ENCODE measurements at regions not wholly inside any gene's neighbourhood (a gene's known extent, or its start where the extent isn't known, plus 50 kb on each side); places are given as distances from the start of the nearest gene placed in this dataset.

DNA sequence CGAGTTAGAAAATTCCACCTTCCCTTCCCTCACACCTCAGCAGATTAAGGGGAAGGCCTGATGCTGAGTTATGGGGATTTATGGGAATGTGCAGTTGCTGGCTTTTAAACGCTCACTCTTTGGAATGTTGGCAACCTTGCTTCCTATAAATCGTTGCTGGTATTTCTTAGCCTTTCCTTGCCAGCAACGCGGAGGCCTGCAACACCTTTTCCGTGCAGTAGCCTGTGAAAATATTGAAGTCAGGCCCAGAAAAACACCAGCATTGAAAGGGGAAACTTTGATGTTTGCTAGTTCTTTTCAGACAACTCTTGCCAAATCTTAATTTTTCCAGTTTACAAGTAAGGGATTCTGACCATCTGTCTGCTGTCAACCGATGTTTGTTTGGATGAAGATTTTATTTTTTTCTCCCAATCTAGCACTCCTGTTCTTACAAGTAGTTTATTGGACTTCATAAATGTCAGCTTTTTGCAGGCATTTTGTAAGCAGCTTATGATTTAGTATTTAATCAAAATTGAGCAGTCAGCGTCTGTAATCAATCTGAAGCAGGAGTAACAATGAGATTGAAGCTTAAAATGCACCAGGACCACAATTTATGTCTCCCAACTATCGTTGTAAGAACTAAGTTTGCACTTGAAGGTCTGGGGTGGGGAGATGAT, 251.0 kb downstream of the RPLP1 start:
- no peak for DNase-seq
- Histone ChIP-seq H2BK120ac (ENCODE audit: low read depth, low read length) (no peak overlapping the region), H3K27ac (ENCODE audit: low read length, poor library complexity, severe bottlenecking) (no peak overlapping the region), H2BK12ac (ENCODE audit: low read length in 2 of 2) (no peak overlapping the region), H3K9me3 (ENCODE audit: control insufficient read depth, low read length) (peaks cover 29% of the 10 kb centered on the region), H3K9ac (ENCODE audit: low read length) (no peak overlapping the region), H3K4ac (ENCODE audit: low read depth in 1 of 2, low read length in 2 of 2) (no peak overlapping the region), H3K79me1 (replicated peaks; ENCODE audit: low read length, poor library complexity, severe bottlenecking) (no peaks in the 10 kb centered on the region), H2BK15ac (ENCODE audit: low read depth, poor library complexity, severe bottlenecking) (no peak overlapping the region), H3K27me3 (ENCODE audit: control insufficient read depth in 1 of 2, insufficient read depth in 1 of 2, low read length in 2 of 2) (peaks cover 17 to 19% of the 10 kb centered on the region in 2 experiments), H3K4me3 (ENCODE audit: insufficient read depth in 1 of 2, low read depth in 1 of 2, low read length in 2 of 2) (no peak overlapping the region), H4K91ac (ENCODE audit: low read length) (no peak overlapping the region), H3K14ac (ENCODE audit: low read length in 2 of 2) (no peak overlapping the region), H3K4me1 (ENCODE audit: control insufficient read depth, insufficient read depth, low read depth, low read length) (no peaks in the 10 kb centered on the region), H4K8ac (ENCODE audit: low read length) (no peak overlapping the region), H3K36me3 (ENCODE audit: control insufficient read depth in 1 of 2, insufficient read depth in 2 of 2, low read depth in 1 of 2, low read length in 2 of 2) (no peaks in the 10 kb centered on the region), H2BK5ac (ENCODE audit: low read depth, low read length, poor library complexity, severe bottlenecking) (no peak overlapping the region), H3K18ac (ENCODE audit: low read depth in 1 of 2, low read length in 2 of 2) (no peak overlapping the region), H3K23ac (ENCODE audit: low read length in 2 of 2) (no peak overlapping the region), H2AK5ac (ENCODE audit: low read length, severe bottlenecking) (no peak overlapping the region), H2AFZ (ENCODE audit: low read depth, low read length) (no peak overlapping the region), H3K4me2 (ENCODE audit: low read length, poor library complexity, severe bottlenecking) (no peak overlapping the region)
- 86% methylated on average over 7 of the region's 9 CpGs for WGBS

DNA sequence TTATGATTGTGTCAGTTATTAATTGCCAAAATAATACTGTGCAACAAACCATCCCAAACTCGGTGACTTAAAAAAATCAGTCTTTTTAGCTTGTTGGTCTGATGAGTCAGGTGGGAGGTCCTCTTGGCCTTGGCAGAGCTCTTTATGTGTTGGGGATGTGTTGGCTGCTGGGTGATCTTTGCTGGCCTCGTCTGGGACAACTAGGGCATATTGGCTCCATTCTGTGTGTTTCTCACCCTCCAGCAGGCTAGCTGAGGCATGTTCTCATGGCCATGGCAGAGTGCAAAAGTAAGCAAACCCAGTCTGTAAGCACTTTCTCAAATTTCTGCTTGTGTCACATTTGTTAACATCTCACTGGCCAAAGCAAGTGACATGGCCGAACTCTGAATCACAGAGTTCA, 251.6 kb downstream of the RPLP1 start:
- peaks cover 14 to 18% of the 10 kb centered on the region in 2 experiments for H3K27me3 ChIP-seq (ENCODE audit: control insufficient read depth in 1 of 2, insufficient read depth in 1 of 2, low read length in 2 of 2)
- peak overlapping the region in 1 of 2 experiments; percentile 22 for H3K14ac ChIP-seq (ENCODE audit: low read length in 2 of 2)
- H2AK5ac ChIP-seq (ENCODE audit: low read length, severe bottlenecking) = no peak overlapping the region
- no peaks in the 10 kb centered on the region for H3K79me1 ChIP-seq (replicated peaks; ENCODE audit: low read length, poor library complexity, severe bottlenecking)
- H4K91ac ChIP-seq (ENCODE audit: low read length) = no peak overlapping the region
- peaks cover 35% of the 10 kb centered on the region for H3K9me3 ChIP-seq (ENCODE audit: control insufficient read depth, low read length)
- no peak overlapping the region for H2BK12ac ChIP-seq (ENCODE audit: low read length in 2 of 2)
- no peak overlapping the region for H3K18ac ChIP-seq (ENCODE audit: low read depth in 1 of 2, low read length in 2 of 2)
- H3K4me3 ChIP-seq (ENCODE audit: insufficient read depth in 1 of 2, low read depth in 1 of 2, low read length in 2 of 2) = no peak overlapping the region
- DNase-seq = no peak
- no peak overlapping the region for H2BK120ac ChIP-seq (ENCODE audit: low read depth, low read length)
- WGBS = 94% methylated on average over 2 of the region's 3 CpGs
- H3K36me3 ChIP-seq (ENCODE audit: control insufficient read depth in 1 of 2, insufficient read depth in 2 of 2, low read depth in 1 of 2, low read length in 2 of 2) = no peaks in the 10 kb centered on the region
- no peak overlapping the region for H3K9ac ChIP-seq (ENCODE audit: low read length)
- no peak overlapping the region for H4K8ac ChIP-seq (ENCODE audit: low read length)
- no peak overlapping the region for H3K27ac ChIP-seq (ENCODE audit: low read length, poor library complexity, severe bottlenecking)
- no peak overlapping the region for H2BK15ac ChIP-seq (ENCODE audit: low read depth, poor library complexity, severe bottlenecking)
- no peak overlapping the region for H3K4me2 ChIP-seq (ENCODE audit: low read length, poor library complexity, severe bottlenecking)
- no peak overlapping the region for H2AFZ ChIP-seq (ENCODE audit: low read depth, low read length)
- H3K23ac ChIP-seq (ENCODE audit: low read length in 2 of 2) = no peak overlapping the region
- H3K4ac ChIP-seq (ENCODE audit: low read depth in 1 of 2, low read length in 2 of 2) = no peak overlapping the region
- H2BK5ac ChIP-seq (ENCODE audit: low read depth, low read length, poor library complexity, severe bottlenecking) = no peak overlapping the region
- no peaks in the 10 kb centered on the region for H3K4me1 ChIP-seq (ENCODE audit: control insufficient read depth, insufficient read depth, low read depth, low read length)

- Histone ChIP-seq H3K9me3 (ENCODE audit: control insufficient read depth, low read length) (peaks cover 39% of the 10 kb centered on the region), H3K18ac (ENCODE audit: low read depth in 1 of 2, low read length in 2 of 2) (no peak overlapping the region), H3K4me1 (ENCODE audit: control insufficient read depth, insufficient read depth, low read depth, low read length) (no peaks in the 10 kb centered on the region), H2AK5ac (ENCODE audit: low read length, severe bottlenecking) (no peak overlapping the region), H2BK15ac (ENCODE audit: low read depth, poor library complexity, severe bottlenecking) (no peak overlapping the region), H3K9ac (ENCODE audit: low read length) (no peak overlapping the region), H4K8ac (ENCODE audit: low read length) (no peak overlapping the region), H3K23ac (ENCODE audit: low read length in 2 of 2) (no peak overlapping the region), H2BK120ac (ENCODE audit: low read depth, low read length) (no peak overlapping the region), H2AFZ (ENCODE audit: low read depth, low read length) (no peak overlapping the region), H3K27me3 (ENCODE audit: control insufficient read depth in 1 of 2, insufficient read depth in 1 of 2, low read length in 2 of 2) (peaks cover 12 to 23% of the 10 kb centered on the region in 2 experiments), H3K79me1 (replicated peaks; ENCODE audit: low read length, poor library complexity, severe bottlenecking) (no peaks in the 10 kb centered on the region), H4K91ac (ENCODE audit: low read length) (no peak overlapping the region), H3K14ac (ENCODE audit: low read length in 2 of 2) (no peak overlapping the region), H3K4me2 (ENCODE audit: low read length, poor library complexity, severe bottlenecking) (no peak overlapping the region), H2BK12ac (ENCODE audit: low read length in 2 of 2) (no peak overlapping the region), H3K4me3 (ENCODE audit: insufficient read depth in 1 of 2, low read depth in 1 of 2, low read length in 2 of 2) (no peak overlapping the region), H3K27ac (ENCODE audit: low read length, poor library complexity, severe bottlenecking) (no peak overlapping the region), H3K36me3 (ENCODE audit: control insufficient read depth in 1 of 2, insufficient read depth in 2 of 2, low read depth in 1 of 2, low read length in 2 of 2) (no peaks in the 10 kb centered on the region), H3K4ac (ENCODE audit: low read depth in 1 of 2, low read length in 2 of 2) (no peak overlapping the region), H2BK5ac (ENCODE audit: low read depth, low read length, poor library complexity, severe bottlenecking) (no peak overlapping the region)
- WGBS = 67% methylated on average over 3 of the region's 4 CpGs
- no peak for DNase-seq
These were observed 252.1 kb downstream of the RPLP1 start for GRCh38 chr15:69704700-69705099.

- Histone ChIP-seq H2AK5ac (ENCODE audit: low read length, severe bottlenecking) (no peak overlapping the region), H3K4me3 (ENCODE audit: insufficient read depth in 1 of 2, low read depth in 1 of 2, low read length in 2 of 2) (no peak overlapping the region), H4K91ac (ENCODE audit: low read length) (no peak overlapping the region), H2BK12ac (ENCODE audit: low read length in 2 of 2) (no peak overlapping the region), H3K14ac (ENCODE audit: low read length in 2 of 2) (no peak overlapping the region), H3K36me3 (ENCODE audit: control insufficient read depth in 1 of 2, insufficient read depth in 2 of 2, low read depth in 1 of 2, low read length in 2 of 2) (no peaks in the 10 kb centered on the region), H2BK15ac (ENCODE audit: low read depth, poor library complexity, severe bottlenecking) (no peak overlapping the region), H4K8ac (ENCODE audit: low read length) (no peak overlapping the region), H3K9ac (ENCODE audit: low read length) (no peak overlapping the region), H3K27me3 (ENCODE audit: control insufficient read depth in 1 of 2, insufficient read depth in 1 of 2, low read length in 2 of 2) (peaks cover 17 to 30% of the 10 kb centered on the region in 2 experiments), H3K4ac (ENCODE audit: low read depth in 1 of 2, low read length in 2 of 2) (no peak overlapping the region), H3K27ac (ENCODE audit: low read length, poor library complexity, severe bottlenecking) (no peak overlapping the region), H3K4me2 (ENCODE audit: low read length, poor library complexity, severe bottlenecking) (no peak overlapping the region), H2BK120ac (ENCODE audit: low read depth, low read length) (no peak overlapping the region), H2AFZ (ENCODE audit: low read depth, low read length) (no peak overlapping the region), H3K18ac (ENCODE audit: low read depth in 1 of 2, low read length in 2 of 2) (no peak overlapping the region), H3K4me1 (ENCODE audit: control insufficient read depth, insufficient read depth, low read depth, low read length) (no peaks in the 10 kb centered on the region), H2BK5ac (ENCODE audit: low read depth, low read length, poor library complexity, severe bottlenecking) (no peak overlapping the region), H3K9me3 (ENCODE audit: control insufficient read depth, low read length) (peaks cover 52% of the 10 kb centered on the region), H3K79me1 (replicated peaks; ENCODE audit: low read length, poor library complexity, severe bottlenecking) (no peaks in the 10 kb centered on the region), H3K23ac (ENCODE audit: low read length in 2 of 2) (no peak overlapping the region)
- DNase-seq = no peak
- 53% methylated on average over 2 of the region's 3 CpGs for WGBS
These were observed 253.9 kb downstream of the RPLP1 start for GRCh38 chr15:69706353-69707097.
